Activated B cell treated with CpG ODN at 0.5 μM for 24 hours (primary cell): ENCODE measurements at regions not wholly inside any gene's neighbourhood (a gene's known extent, or its start where the extent isn't known, plus 50 kb on each side); places are given as distances from the start of the nearest gene placed in this dataset.

ENCODE experiments used
- ATAC-seq: fragments of 200-7000 bp; cut with Tn5 transposase; one replicate; pipeline ENCODE4 v1.10.0; 2021; ENCODE audit warnings: low read depth, mild to moderate bottlenecking, moderate library complexity
- CTCF ChIA-PET: fragments of 350-600 bp; sonication (Branson Sonifier 250); formaldehyde crosslinking; loops from one replicate; lab custom pipeline; 2021; ENCODE audit warnings: antibody characterized with exemption; lab: Charles Lee
- POLR2A ChIA-PET: fragments of 350-600 bp; sonication (Branson Sonifier 250); formaldehyde crosslinking; loops from one replicate; lab custom pipeline; 2021; ENCODE audit warnings: antibody characterized with exemption; lab: Charles Lee
- DNase-seq: peaks from one replicate; pipeline ENCODE4 v3.0.0; 2022
- H3K27ac Mint-ChIP-seq: one replicate; pipeline ENCODE4 v1.8.0; 2020; ENCODE audit warnings: mixed read lengths
- H3K27me3 Mint-ChIP-seq: one replicate; pipeline ENCODE4 v1.8.0; 2021; ENCODE audit warnings: mixed read lengths
- H3K36me3 Mint-ChIP-seq: one replicate; pipeline ENCODE4 v1.8.0; 2021; ENCODE audit warnings: low read depth, mixed read lengths
- H3K4me1 Mint-ChIP-seq: one replicate; pipeline ENCODE4 v1.8.0; 2021; ENCODE audit warnings: mixed read lengths
- H3K4me3 Mint-ChIP-seq: one replicate; pipeline ENCODE4 v1.8.0; 2020; ENCODE audit warnings: mild to moderate bottlenecking, mixed read lengths
- H3K9me3 Mint-ChIP-seq: one replicate; pipeline ENCODE4 v1.8.0; 2020; ENCODE audit warnings: mixed read lengths
- intact Hi-C: fragments of 100-400 bp; cut with micrococcal nuclease; formaldehyde crosslinking; loops from one replicate; pipeline ENCODE4 v1.15.1; 2024
- TF ChIP-seq, protein P1 (sequence below): fragments of 200-600 bp; IDR thresholded peaks from one replicate; pipeline ENCODE4 v1.8.0; 2022; ENCODE audit warnings: antibody characterized with exemption, mild to moderate bottlenecking

- ATAC-seq, result no peak
- CTCF ChIA-PET, result no interaction called here
- Mint-ChIP-seq H3K36me3 (no peaks in the 10 kb centered on the region), H3K4me1 (peaks cover 13% of the 10 kb centered on the region), H3K27me3 (peaks cover 2% of the 10 kb centered on the region), H3K4me3 (no peak overlapping the region), H3K9me3 (no peaks in the 10 kb centered on the region), H3K27ac (no peak overlapping the region)
- intact Hi-C loops, result no loop called here
- TF ChIP-seq, protein P1, sequence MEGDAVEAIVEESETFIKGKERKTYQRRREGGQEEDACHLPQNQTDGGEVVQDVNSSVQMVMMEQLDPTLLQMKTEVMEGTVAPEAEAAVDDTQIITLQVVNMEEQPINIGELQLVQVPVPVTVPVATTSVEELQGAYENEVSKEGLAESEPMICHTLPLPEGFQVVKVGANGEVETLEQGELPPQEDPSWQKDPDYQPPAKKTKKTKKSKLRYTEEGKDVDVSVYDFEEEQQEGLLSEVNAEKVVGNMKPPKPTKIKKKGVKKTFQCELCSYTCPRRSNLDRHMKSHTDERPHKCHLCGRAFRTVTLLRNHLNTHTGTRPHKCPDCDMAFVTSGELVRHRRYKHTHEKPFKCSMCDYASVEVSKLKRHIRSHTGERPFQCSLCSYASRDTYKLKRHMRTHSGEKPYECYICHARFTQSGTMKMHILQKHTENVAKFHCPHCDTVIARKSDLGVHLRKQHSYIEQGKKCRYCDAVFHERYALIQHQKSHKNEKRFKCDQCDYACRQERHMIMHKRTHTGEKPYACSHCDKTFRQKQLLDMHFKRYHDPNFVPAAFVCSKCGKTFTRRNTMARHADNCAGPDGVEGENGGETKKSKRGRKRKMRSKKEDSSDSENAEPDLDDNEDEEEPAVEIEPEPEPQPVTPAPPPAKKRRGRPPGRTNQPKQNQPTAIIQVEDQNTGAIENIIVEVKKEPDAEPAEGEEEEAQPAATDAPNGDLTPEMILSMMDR, result no peak
- POLR2A ChIA-PET, result no interaction called here
- DNase-seq, result no peak
Measured at GRCh38 chr6:156508126-156508525, 269.1 kb upstream of the ARID1B start.

DNA sequence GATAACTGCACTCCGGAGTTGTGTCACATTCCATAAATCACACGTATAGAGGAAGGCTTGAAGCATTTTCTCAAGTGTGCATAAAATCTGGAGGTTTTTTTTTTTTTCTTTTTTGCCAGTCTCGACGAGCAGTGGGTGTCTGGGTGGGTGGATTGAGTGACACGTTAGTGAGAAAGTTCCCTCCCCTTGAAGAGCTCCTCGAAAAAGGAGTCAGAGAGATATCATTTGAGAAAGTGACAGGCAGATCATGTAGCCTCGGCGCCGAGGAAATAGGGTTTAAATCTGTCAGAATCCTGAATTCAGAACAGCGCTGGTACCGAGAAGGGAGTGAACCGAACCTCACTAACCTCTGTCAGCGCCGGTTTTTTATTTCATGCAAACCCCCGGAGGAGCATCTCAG is 269.5 kb upstream of the ARID1B start:
- DNase-seq (no peak), ATAC-seq (no peak)
- TF ChIP-seq, protein P1, result no peak
- H3K27me3 Mint-ChIP-seq, result peaks cover 7% of the 10 kb centered on the region
- no peaks in the 10 kb centered on the region for H3K36me3 Mint-ChIP-seq
- ChIA-PET POLR2A (no interaction called here), CTCF (no interaction called here)
- no peak overlapping the region for H3K27ac Mint-ChIP-seq
- peaks cover 13% of the 10 kb centered on the region for H3K4me1 Mint-ChIP-seq
- intact Hi-C loops, result no loop called here
- H3K9me3 Mint-ChIP-seq, result no peaks in the 10 kb centered on the region
- no peak overlapping the region for H3K4me3 Mint-ChIP-seq

GRCh38 chr6:156507106-156507505 is 270.1 kb upstream of the ARID1B start:
- no peak overlapping the region for H3K27ac Mint-ChIP-seq
- no peak overlapping the region for H3K4me3 Mint-ChIP-seq
- TF ChIP-seq, protein P1, result no peak
- DNase-seq, result no peak
- ChIA-PET POLR2A (no interaction called here), CTCF (no interaction called here)
- H3K36me3 Mint-ChIP-seq, result no peaks in the 10 kb centered on the region
- peaks cover 10% of the 10 kb centered on the region for H3K27me3 Mint-ChIP-seq
- H3K4me1 Mint-ChIP-seq, result peaks cover 13% of the 10 kb centered on the region
- intact Hi-C loops, result no loop called here
- H3K9me3 Mint-ChIP-seq, result no peaks in the 10 kb centered on the region
- no peak for ATAC-seq

DNA sequence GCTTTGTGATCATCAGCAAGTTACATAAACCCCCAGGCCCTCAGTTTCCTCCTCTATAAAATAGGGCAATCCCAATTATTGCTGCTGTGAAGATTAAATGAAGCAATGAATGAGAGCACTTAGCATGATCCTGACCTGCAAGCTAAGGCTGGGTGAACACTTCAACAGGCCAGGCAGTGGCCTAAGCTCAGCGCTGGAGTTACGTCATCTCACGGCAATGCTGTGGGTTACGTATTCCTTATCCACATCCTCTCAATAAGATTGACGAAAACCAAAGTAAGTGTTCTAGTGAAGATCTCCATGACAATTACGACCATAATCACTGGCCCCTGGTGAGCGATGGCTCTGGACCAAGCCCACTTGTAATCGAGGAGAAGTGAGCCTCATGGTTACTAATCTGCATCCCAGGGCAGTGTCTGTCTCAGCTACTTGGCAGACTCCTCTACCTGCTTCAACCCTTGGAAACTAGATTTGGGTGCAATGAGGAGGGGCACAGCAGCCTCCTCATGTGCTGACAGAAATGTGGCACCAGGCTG is 274.1 kb upstream of the ARID1B start:
- ChIA-PET POLR2A (no interaction called here), CTCF (no interaction called here)
- H3K4me3 Mint-ChIP-seq, result no peak overlapping the region
- H3K27ac Mint-ChIP-seq, result no peak overlapping the region
- intact Hi-C loops, result no loop called here
- H3K4me1 Mint-ChIP-seq, result peaks cover 6% of the 10 kb centered on the region
- ATAC-seq (no peak), DNase-seq (no peak)
- peaks cover 3% of the 10 kb centered on the region for H3K9me3 Mint-ChIP-seq
- TF ChIP-seq, protein P1, result no peak
- peaks cover 17% of the 10 kb centered on the region for H3K27me3 Mint-ChIP-seq
- H3K36me3 Mint-ChIP-seq, result no peaks in the 10 kb centered on the region

DNA sequence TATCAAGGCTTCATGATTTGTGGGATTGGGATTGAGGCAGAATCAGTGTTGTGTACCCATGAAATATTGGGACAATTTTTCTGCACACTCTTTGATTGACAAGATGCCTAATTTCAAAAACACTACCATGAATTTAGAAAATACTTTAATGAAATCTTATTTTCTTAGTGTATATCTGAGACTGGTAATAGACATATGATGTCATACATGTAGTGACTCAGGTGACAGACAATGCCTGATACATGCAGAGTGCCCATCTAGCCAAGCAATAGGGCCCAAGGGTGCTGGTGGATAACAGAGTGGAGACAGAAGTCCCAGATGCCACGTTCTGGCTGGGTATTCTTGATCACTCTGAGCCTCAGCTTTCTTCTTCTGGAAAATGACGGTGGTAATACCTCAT is 279.6 kb upstream of the ARID1B start:
- ChIA-PET CTCF (no interaction called here), POLR2A (no interaction called here)
- peaks cover 3% of the 10 kb centered on the region for H3K9me3 Mint-ChIP-seq
- DNase-seq (no peak), ATAC-seq (no peak)
- no peaks in the 10 kb centered on the region for H3K36me3 Mint-ChIP-seq
- no peak overlapping the region for H3K4me3 Mint-ChIP-seq
- H3K4me1 Mint-ChIP-seq, result no peaks in the 10 kb centered on the region
- TF ChIP-seq, protein P1, result no peak
- intact Hi-C loops, result no loop called here
- H3K27ac Mint-ChIP-seq, result no peak overlapping the region
- H3K27me3 Mint-ChIP-seq, result peaks cover 15% of the 10 kb centered on the region
